PFSK-1 (cell line): ENCODE measurements at regions not wholly inside any gene's neighbourhood (a gene's known extent, or its start where the extent isn't known, plus 50 kb on each side); places are given as distances from the start of the nearest gene placed in this dataset.

Experiments used
- FOXP2 ChIP-seq: optimal IDR thresholded peaks from 2 replicates; pipeline ENCODE3; 2011; ENCODE audit warnings: borderline replicate concordance, control low read depth, inconsistent platforms; ENCODE audit not compliant: insufficient read depth; ENCODE audit errors: extremely low read length, extremely low read depth
- POLR2AphosphoS5 ChIP-seq: IDR thresholded peaks from 2 replicates; pipeline ENCODE4 v1.6.1; 2012; ENCODE audit warnings: low read depth, mild to moderate bottlenecking, control low read depth, low read length, moderate library complexity
- SIN3A ChIP-seq: IDR thresholded peaks from 2 replicates; pipeline ENCODE4 v1.6.1; 2012; ENCODE audit warnings: mild to moderate bottlenecking, low read length, moderate library complexity, borderline replicate concordance; ENCODE audit not compliant: insufficient read depth
- TAF1 ChIP-seq: IDR thresholded peaks from 2 replicates; pipeline ENCODE4 v1.6.1; 2012; ENCODE audit warnings: low read length, control low read depth, borderline replicate concordance; ENCODE audit not compliant: insufficient read depth
- TF ChIP-seq, protein P1 (sequence below), 2 experiments: IDR thresholded peaks; 2 replicates each; pipeline versions ENCODE4 v1.6.1 to v1.8.0; 2011 to 2012; ENCODE audit warnings: low read depth in 2 of 2, low read length in 2 of 2, control low read depth in 1 of 2, inconsistent platforms in 1 of 2, mild to moderate bottlenecking in 1 of 2, moderate library complexity in 1 of 2; ENCODE audit not compliant: insufficient read depth in 1 of 2

DNA sequence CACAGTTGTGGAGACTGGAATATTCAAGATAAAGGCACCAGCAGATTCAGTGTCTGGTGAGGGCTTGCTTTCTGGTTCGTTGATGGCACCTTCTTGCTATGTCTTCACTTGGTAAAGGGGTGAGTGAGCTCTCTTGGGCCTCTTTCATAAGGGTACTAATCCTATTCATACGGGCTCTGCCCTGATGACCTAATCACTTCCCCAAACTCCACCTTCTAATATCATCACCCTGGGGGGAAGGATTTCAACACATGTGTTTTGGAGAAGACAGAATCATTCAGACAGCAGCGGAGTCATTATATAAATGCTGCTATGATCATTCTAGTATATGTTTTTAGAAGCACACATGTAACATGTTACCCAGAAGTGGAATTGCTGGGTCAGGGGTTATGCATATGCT, 295.3 kb upstream of the CTSO start:
- no peak for TF ChIP-seq FOXP2
- TF ChIP-seq SIN3A, result no peak
- no peak for TF ChIP-seq POLR2AphosphoS5
- no peak for TF ChIP-seq TAF1
- TF ChIP-seq, protein P1, sequence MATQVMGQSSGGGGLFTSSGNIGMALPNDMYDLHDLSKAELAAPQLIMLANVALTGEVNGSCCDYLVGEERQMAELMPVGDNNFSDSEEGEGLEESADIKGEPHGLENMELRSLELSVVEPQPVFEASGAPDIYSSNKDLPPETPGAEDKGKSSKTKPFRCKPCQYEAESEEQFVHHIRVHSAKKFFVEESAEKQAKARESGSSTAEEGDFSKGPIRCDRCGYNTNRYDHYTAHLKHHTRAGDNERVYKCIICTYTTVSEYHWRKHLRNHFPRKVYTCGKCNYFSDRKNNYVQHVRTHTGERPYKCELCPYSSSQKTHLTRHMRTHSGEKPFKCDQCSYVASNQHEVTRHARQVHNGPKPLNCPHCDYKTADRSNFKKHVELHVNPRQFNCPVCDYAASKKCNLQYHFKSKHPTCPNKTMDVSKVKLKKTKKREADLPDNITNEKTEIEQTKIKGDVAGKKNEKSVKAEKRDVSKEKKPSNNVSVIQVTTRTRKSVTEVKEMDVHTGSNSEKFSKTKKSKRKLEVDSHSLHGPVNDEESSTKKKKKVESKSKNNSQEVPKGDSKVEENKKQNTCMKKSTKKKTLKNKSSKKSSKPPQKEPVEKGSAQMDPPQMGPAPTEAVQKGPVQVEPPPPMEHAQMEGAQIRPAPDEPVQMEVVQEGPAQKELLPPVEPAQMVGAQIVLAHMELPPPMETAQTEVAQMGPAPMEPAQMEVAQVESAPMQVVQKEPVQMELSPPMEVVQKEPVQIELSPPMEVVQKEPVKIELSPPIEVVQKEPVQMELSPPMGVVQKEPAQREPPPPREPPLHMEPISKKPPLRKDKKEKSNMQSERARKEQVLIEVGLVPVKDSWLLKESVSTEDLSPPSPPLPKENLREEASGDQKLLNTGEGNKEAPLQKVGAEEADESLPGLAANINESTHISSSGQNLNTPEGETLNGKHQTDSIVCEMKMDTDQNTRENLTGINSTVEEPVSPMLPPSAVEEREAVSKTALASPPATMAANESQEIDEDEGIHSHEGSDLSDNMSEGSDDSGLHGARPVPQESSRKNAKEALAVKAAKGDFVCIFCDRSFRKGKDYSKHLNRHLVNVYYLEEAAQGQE (IDR thresholded peaks at IDR 0.05; ENCODE audit: insufficient read depth in 1 of 2, low read depth in 2 of 2, low read length in 2 of 2), result no peak

- TF ChIP-seq, protein P1 (IDR thresholded peaks at IDR 0.05; ENCODE audit: insufficient read depth in 1 of 2, low read depth in 2 of 2, low read length in 2 of 2), result no peak
- TF ChIP-seq FOXP2 (no peak), POLR2AphosphoS5 (no peak), SIN3A (no peak), TAF1 (no peak)
Measured at GRCh38 chr4:156247470-156247869, 293.8 kb upstream of the CTSO start.

GRCh38 chr4:156243015-156243414, 289.3 kb upstream of the CTSO start:
- no peak for TF ChIP-seq SIN3A
- TF ChIP-seq FOXP2, result no peak
- no peak for TF ChIP-seq TAF1
- no peak for TF ChIP-seq POLR2AphosphoS5
- TF ChIP-seq, protein P1 (IDR thresholded peaks at IDR 0.05; ENCODE audit: insufficient read depth in 1 of 2, low read depth in 2 of 2, low read length in 2 of 2), result no peak

DNA sequence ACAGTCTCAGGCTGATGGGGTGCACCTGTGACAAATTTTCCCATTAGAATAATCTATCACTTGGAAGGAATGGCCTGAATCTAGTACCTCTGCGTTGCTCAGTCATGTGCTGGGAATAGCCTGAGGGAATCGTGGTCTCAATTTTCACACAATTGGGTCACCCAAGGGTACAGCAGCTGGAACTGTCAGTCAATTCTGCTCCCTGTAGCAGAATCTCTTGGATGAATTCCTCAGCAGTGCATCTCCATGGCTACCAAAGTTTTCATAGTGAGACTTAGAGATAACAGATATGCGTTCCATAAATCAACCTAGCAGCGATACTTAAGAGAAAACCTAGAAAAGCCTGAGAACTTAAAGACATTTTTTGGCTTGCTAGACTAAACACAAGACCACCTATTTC, 288.7 kb upstream of the CTSO start:
- TF ChIP-seq FOXP2 (no peak), TAF1 (no peak), POLR2AphosphoS5 (no peak), SIN3A (no peak)
- TF ChIP-seq, protein P1 (IDR thresholded peaks at IDR 0.05; ENCODE audit: insufficient read depth in 1 of 2, low read depth in 2 of 2, low read length in 2 of 2), result no peak

- no peak for TF ChIP-seq TAF1
Measured at GRCh38 chr4:156241896-156242295, 288.2 kb upstream of the CTSO start.
